ENCODE measurements at regions not wholly inside any gene's neighbourhood (a gene's known extent, or its start where the extent isn't known, plus 50 kb on each side); places are given as distances from the start of the nearest gene placed in this dataset.
"Not testable (repeated sequence)": the region's sequence is repeated elsewhere in the genome, so short reads cannot be mapped to it uniquely, and the experiment has no call there.

DNA sequence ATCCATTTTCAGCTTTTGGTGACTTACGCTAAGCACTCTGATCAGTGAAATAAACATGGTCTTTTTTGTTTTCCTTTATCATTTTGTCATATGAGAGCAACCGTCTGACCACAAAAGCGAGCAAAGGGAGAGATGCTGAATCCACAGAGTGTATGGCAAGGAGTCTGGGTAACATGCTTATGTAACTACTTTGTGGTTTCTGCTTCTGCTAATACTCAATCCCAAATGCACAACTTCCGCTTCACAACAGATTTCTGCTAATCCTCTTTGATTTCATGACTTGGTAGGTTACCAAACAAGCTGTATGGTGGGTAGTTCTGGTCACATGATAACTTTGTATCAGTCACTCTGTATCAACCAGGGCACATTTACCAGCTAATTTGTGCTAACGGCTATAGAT is 908.4 kb upstream of the CRIM1 start:
- no peaks in the 10 kb centered on the region for H3K4me1 ChIP-seq (ENCODE audit: control insufficient read depth in 4 of 4, insufficient read depth in 4 of 4, low read length in 3 of 4)
- TF ChIP-seq RXRA (IDR thresholded peaks at IDR 0.05) (no peak), GABPA (IDR thresholded peaks at IDR 0.05 in 1 of 2, conservative IDR thresholded peaks at IDR 0.05 in 1 of 2) (no peak), SP1 (IDR thresholded peaks at IDR 0.05) (no peak), HNF4G (IDR thresholded peaks at IDR 0.05) (no peak), NR2F2 (IDR thresholded peaks at IDR 0.05) (no peak), JUND (IDR thresholded peaks at IDR 0.05) (no peak), EGR1 (IDR thresholded peaks at IDR 0.05; ENCODE audit: low read depth in 2 of 2) (no peak), FOXA2 (IDR thresholded peaks at IDR 0.05) (no peak), YY1 (IDR thresholded peaks at IDR 0.05) (no peak), HNF4A (conservative IDR thresholded peaks at IDR 0.05) (no peak)
- TF ChIP-seq, protein P1, sequence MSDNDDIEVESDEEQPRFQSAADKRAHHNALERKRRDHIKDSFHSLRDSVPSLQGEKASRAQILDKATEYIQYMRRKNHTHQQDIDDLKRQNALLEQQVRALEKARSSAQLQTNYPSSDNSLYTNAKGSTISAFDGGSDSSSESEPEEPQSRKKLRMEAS (IDR thresholded peaks at IDR 0.05), result no peak
- no peaks in the 10 kb centered on the region for H3K36me3 ChIP-seq (ENCODE audit: control insufficient read depth in 4 of 4, insufficient read depth in 3 of 4, low read depth in 1 of 4, low read length in 3 of 4)
- no peak for DNase-seq (ENCODE audit: low spot score)
- H3K27ac ChIP-seq (ENCODE audit: low read depth in 1 of 2, low read length in 2 of 2), result no peak overlapping the region
- H3K9me3 ChIP-seq (ENCODE audit: control insufficient read depth in 4 of 4, low read length in 3 of 4), result no peaks in the 10 kb centered on the region
- no peaks in the 10 kb centered on the region for H3K27me3 ChIP-seq (ENCODE audit: control insufficient read depth in 4 of 4, insufficient read depth in 4 of 4, low read length in 3 of 4)
- no peak overlapping the region for H3K4me3 ChIP-seq (ENCODE audit: low read depth in 1 of 3, low read length in 3 of 3)
- WGBS, result 56% methylated on average over 5 of the region's 5 CpGs
- no peak overlapping the region for H3K9ac ChIP-seq (ENCODE audit: low read depth in 1 of 2, low read length in 2 of 2)

DNA sequence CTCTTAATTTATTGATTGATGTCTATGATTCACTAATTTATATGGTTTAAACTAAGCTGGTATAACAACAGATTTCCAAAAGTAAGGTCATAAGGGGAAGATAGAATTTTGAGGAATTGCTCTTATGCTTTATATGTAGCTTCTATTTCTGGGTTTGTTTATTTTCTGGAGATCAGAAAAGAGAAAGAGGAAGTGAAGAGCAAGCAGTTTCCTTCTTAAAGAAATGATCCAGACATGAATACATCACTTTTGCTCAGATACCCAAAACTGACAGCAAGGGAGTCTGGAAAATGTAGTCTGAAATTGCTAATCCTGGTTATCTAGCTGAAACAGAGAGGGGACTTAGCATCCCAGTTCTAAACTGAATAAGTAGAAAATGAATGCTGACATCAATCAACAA is 912.5 kb upstream of the CRIM1 start:
- no peaks in the 10 kb centered on the region for H3K27me3 ChIP-seq (ENCODE audit: control insufficient read depth in 4 of 4, insufficient read depth in 4 of 4, low read length in 3 of 4)
- no peaks in the 10 kb centered on the region for H3K4me1 ChIP-seq (ENCODE audit: control insufficient read depth in 4 of 4, insufficient read depth in 4 of 4, low read length in 3 of 4)
- no peak overlapping the region for H3K4me3 ChIP-seq (ENCODE audit: low read depth in 1 of 3, low read length in 3 of 3)
- no peaks in the 10 kb centered on the region for H3K9me3 ChIP-seq (ENCODE audit: control insufficient read depth in 4 of 4, low read length in 3 of 4)
- TF ChIP-seq HNF4G (IDR thresholded peaks at IDR 0.05) (no peak), NR2F2 (IDR thresholded peaks at IDR 0.05) (no peak), RAD21 (IDR thresholded peaks at IDR 0.05) (no peak), GABPA (IDR thresholded peaks at IDR 0.05 in 1 of 2, conservative IDR thresholded peaks at IDR 0.05 in 1 of 2) (no peak), JUND (IDR thresholded peaks at IDR 0.05) (no peak), FOXA2 (IDR thresholded peaks at IDR 0.05) (no peak), RXRA (IDR thresholded peaks at IDR 0.05) (no peak), SP1 (IDR thresholded peaks at IDR 0.05) (no peak), YY1 (IDR thresholded peaks at IDR 0.05) (no peak), EGR1 (IDR thresholded peaks at IDR 0.05; ENCODE audit: low read depth in 2 of 2) (no peak), TAF1 (conservative IDR thresholded peaks at IDR 0.05) (no peak), HNF4A (conservative IDR thresholded peaks at IDR 0.05) (no peak)
- TF ChIP-seq, protein P2, sequence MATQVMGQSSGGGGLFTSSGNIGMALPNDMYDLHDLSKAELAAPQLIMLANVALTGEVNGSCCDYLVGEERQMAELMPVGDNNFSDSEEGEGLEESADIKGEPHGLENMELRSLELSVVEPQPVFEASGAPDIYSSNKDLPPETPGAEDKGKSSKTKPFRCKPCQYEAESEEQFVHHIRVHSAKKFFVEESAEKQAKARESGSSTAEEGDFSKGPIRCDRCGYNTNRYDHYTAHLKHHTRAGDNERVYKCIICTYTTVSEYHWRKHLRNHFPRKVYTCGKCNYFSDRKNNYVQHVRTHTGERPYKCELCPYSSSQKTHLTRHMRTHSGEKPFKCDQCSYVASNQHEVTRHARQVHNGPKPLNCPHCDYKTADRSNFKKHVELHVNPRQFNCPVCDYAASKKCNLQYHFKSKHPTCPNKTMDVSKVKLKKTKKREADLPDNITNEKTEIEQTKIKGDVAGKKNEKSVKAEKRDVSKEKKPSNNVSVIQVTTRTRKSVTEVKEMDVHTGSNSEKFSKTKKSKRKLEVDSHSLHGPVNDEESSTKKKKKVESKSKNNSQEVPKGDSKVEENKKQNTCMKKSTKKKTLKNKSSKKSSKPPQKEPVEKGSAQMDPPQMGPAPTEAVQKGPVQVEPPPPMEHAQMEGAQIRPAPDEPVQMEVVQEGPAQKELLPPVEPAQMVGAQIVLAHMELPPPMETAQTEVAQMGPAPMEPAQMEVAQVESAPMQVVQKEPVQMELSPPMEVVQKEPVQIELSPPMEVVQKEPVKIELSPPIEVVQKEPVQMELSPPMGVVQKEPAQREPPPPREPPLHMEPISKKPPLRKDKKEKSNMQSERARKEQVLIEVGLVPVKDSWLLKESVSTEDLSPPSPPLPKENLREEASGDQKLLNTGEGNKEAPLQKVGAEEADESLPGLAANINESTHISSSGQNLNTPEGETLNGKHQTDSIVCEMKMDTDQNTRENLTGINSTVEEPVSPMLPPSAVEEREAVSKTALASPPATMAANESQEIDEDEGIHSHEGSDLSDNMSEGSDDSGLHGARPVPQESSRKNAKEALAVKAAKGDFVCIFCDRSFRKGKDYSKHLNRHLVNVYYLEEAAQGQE (IDR thresholded peaks at IDR 0.05), result no peak
- TF ChIP-seq, protein P3, sequence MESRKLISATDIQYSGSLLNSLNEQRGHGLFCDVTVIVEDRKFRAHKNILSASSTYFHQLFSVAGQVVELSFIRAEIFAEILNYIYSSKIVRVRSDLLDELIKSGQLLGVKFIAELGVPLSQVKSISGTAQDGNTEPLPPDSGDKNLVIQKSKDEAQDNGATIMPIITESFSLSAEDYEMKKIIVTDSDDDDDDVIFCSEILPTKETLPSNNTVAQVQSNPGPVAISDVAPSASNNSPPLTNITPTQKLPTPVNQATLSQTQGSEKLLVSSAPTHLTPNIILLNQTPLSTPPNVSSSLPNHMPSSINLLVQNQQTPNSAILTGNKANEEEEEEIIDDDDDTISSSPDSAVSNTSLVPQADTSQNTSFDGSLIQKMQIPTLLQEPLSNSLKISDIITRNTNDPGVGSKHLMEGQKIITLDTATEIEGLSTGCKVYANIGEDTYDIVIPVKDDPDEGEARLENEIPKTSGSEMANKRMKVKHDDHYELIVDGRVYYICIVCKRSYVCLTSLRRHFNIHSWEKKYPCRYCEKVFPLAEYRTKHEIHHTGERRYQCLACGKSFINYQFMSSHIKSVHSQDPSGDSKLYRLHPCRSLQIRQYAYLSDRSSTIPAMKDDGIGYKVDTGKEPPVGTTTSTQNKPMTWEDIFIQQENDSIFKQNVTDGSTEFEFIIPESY (IDR thresholded peaks at IDR 0.05), result no peak
- TF ChIP-seq, protein P4, sequence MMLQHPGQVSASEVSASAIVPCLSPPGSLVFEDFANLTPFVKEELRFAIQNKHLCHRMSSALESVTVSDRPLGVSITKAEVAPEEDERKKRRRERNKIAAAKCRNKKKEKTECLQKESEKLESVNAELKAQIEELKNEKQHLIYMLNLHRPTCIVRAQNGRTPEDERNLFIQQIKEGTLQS (IDR thresholded peaks at IDR 0.05), result no peak
- TF ChIP-seq, protein P5, sequence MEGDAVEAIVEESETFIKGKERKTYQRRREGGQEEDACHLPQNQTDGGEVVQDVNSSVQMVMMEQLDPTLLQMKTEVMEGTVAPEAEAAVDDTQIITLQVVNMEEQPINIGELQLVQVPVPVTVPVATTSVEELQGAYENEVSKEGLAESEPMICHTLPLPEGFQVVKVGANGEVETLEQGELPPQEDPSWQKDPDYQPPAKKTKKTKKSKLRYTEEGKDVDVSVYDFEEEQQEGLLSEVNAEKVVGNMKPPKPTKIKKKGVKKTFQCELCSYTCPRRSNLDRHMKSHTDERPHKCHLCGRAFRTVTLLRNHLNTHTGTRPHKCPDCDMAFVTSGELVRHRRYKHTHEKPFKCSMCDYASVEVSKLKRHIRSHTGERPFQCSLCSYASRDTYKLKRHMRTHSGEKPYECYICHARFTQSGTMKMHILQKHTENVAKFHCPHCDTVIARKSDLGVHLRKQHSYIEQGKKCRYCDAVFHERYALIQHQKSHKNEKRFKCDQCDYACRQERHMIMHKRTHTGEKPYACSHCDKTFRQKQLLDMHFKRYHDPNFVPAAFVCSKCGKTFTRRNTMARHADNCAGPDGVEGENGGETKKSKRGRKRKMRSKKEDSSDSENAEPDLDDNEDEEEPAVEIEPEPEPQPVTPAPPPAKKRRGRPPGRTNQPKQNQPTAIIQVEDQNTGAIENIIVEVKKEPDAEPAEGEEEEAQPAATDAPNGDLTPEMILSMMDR (IDR thresholded peaks at IDR 0.05; ENCODE audit: low read depth, low read length, missing input control), result no peak
- TF ChIP-seq, protein P1 (IDR thresholded peaks at IDR 0.05), result no peak
- H3K9ac ChIP-seq (ENCODE audit: low read depth in 1 of 2, low read length in 2 of 2), result no peak overlapping the region
- no peak overlapping the region for H3K27ac ChIP-seq (ENCODE audit: low read depth in 1 of 2, low read length in 2 of 2)
- DNase-seq (ENCODE audit: low spot score), result no peak
- H3K36me3 ChIP-seq (ENCODE audit: control insufficient read depth in 4 of 4, insufficient read depth in 3 of 4, low read depth in 1 of 4, low read length in 3 of 4), result no peaks in the 10 kb centered on the region

DNA sequence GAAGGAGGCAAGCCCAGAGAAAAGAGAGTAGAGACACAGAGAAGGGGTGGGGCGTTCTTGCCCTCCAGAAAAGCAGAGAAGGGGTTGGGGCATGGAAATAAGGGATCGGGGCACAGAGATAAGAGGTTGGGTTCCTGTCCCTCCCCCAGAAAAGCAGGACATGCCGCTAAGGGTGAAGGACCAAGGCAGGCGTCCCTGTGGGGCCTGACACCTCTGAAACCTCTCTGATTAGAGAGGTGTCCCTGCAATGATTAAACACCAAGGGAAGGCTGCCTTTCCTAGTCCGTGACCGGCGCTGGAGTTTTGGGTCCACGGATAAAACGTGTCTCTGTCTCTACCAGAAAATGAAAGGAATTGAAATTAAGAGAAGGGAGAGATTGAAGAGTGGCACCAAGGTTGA is 914.0 kb upstream of the CRIM1 start:
- not testable (repeated sequence) for H3K27ac ChIP-seq (ENCODE audit: low read depth in 1 of 2, low read length in 2 of 2); H3K9ac ChIP-seq (ENCODE audit: low read depth in 1 of 2, low read length in 2 of 2); DNase-seq (ENCODE audit: low spot score); H3K4me3 ChIP-seq (ENCODE audit: low read depth in 1 of 3, low read length in 3 of 3); H3K27me3 ChIP-seq (ENCODE audit: control insufficient read depth in 4 of 4, insufficient read depth in 4 of 4, low read length in 3 of 4); H3K4me1 ChIP-seq (ENCODE audit: control insufficient read depth in 4 of 4, insufficient read depth in 4 of 4, low read length in 3 of 4); H3K36me3 ChIP-seq (ENCODE audit: control insufficient read depth in 4 of 4, insufficient read depth in 3 of 4, low read depth in 1 of 4, low read length in 3 of 4); H3K9me3 ChIP-seq (ENCODE audit: control insufficient read depth in 4 of 4, low read length in 3 of 4)
- WGBS, result 78% methylated on average over 9 of the region's 9 CpGs

DNA sequence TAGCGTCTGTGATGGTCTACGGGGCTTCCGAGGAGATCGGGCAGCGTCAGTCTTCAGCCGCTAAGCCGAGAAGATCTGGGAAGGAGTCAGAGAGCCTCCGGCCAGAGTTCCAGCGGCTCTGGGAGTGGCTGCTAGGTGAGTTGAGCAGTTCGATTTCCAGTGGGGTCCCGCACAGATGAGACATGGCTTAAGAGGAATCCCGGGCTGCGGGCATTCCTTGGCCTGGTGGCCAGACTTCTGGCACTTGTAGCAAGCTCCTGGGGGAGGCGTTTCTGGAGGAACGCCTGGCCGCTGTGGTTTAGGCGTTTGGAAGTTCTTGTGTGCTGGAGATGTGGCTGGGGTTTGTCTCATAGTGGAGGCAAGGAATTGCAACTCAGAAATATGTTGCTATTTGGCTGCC is 915.3 kb upstream of the CRIM1 start:
- not testable (repeated sequence) for H3K27ac ChIP-seq (ENCODE audit: low read depth in 1 of 2, low read length in 2 of 2); H3K4me3 ChIP-seq (ENCODE audit: low read depth in 1 of 3, low read length in 3 of 3); H3K9ac ChIP-seq (ENCODE audit: low read depth in 1 of 2, low read length in 2 of 2); H3K36me3 ChIP-seq (ENCODE audit: control insufficient read depth in 4 of 4, insufficient read depth in 3 of 4, low read depth in 1 of 4, low read length in 3 of 4); H3K9me3 ChIP-seq (ENCODE audit: control insufficient read depth in 4 of 4, low read length in 3 of 4); H3K27me3 ChIP-seq (ENCODE audit: control insufficient read depth in 4 of 4, insufficient read depth in 4 of 4, low read length in 3 of 4); H3K4me1 ChIP-seq (ENCODE audit: control insufficient read depth in 4 of 4, insufficient read depth in 4 of 4, low read length in 3 of 4); DNase-seq (ENCODE audit: low spot score)
- 85% methylated on average over 17 of the region's 17 CpGs for WGBS
